GM18517 (cell line): ENCODE measurements at regions not wholly inside any gene's neighbourhood (a gene's known extent, or its start where the extent isn't known, plus 50 kb on each side); places are given as distances from the start of the nearest gene placed in this dataset.

ENCODE experiments used
- ATAC-seq: cut with Tn5 transposase; IDR thresholded peaks from one replicate; pipeline ENCODE4 v1.9.1; 2021; ENCODE audit warnings: mild to moderate bottlenecking, moderate library complexity; ENCODE audit not compliant: unreplicated experiment

DNA sequence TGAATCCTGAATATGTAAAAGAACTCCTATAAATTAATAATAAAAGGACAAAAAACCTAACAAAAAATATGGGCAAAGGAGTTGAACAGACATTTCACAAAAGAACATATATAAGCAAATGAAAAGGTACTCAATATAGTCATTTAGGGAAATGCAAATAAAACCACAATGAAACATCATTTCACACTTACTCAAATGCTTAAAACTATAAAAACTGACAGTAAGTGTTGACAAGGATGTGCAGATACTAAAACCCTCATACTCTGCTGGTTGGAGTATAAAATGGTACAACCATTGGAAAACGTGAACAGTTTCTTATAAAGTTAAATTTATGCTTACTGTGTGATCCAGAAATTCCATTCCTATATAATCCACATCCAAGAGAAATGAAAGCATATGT is 247.1 kb downstream of the GXYLT1 start:
- ATAC-seq: no peak

GRCh38 chr12:41893491-41893890 is 251.2 kb downstream of the GXYLT1 start:
- ATAC-seq: no peak

GRCh38 chr12:41892302-41892701 is 252.4 kb downstream of the GXYLT1 start:
- ATAC-seq: no peak

DNA sequence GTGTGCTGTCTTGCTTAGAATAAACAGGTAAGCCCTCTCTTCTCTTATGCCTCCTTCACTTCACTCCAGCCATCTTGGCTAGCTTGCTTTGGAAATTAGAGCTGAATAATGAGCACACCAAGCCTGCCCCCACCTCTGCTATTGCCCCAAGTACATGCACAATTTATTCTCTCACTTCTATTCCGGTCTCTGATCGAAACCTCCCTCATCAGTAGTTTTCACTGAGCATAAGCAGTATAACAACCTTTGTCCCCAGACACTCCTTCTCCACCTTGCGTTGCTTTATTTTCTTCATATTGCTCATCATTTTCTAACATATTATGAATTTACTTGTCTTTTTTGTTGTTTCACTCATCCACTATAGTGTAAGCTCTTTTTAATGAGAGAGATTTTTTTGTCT is 253.4 kb downstream of the GXYLT1 start:
- ATAC-seq: no peak

DNA sequence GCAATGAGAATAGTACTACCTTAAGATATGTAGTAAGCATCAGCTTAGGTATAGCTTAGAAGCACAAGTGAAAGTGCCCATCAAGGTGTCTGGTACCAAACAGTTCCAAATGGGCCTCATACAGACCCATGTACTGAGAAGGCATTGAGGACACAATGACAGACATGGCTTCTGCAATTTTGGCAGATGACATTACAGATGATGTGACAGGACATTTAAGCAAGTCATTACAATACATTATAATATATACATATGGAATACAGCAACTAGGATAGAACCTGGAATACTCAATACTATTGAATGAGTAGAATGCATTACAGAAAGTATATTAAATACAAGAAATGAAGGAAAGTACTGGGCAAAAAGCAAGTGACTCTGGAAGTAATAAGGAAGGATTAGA is 256.4 kb downstream of the GXYLT1 start:
- ATAC-seq: no peak

DNA sequence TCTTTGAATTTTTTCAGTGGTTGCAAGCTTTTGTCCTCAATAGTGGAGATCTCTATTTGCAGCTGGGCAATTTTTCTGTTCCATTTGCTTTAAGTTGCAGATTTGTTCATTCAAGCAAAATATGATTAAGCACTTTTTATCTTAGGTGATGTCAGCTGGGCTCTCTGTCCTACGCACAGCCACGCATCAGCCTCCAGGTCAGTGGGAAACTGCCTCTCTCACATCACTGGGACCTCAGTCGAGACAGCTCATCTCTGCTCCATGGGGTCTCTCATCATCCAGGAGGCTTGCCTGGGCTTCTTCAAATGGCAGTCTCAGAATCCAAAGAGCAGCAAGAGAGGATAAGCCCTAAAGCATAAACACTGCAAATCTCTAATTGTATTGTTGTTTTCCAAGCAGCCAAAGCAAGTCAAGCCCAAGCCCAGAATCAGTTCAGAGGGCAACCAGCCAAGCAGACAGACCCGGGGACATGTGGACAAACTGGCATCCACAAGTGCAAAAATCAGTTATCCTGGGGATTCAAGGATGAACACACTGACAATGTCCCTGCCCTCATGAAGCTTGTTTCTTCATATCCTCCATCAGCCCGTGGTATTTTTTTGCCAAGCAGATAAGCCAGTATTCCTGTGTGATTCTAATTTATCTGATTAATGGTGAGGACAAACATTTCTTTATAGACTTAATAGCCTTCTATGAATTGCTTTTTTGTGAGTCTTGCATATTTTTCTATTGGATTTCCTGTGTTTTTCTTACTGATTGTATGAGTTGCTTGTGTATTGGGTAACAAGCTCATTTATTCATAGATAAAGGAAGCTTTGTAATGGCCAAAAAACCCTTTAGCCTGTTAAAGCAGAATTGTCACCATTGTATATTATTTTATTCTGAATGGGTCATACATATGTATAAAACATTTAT is 262.5 kb downstream of the GXYLT1 start:
- ATAC-seq: no peak

GRCh38 chr12:41869432-41869831 is 275.2 kb downstream of the GXYLT1 start:
- no peak for ATAC-seq

- ATAC-seq: no peak
These were observed 277.7 kb downstream of the GXYLT1 start for GRCh38 chr12:41866878-41867430.

DNA sequence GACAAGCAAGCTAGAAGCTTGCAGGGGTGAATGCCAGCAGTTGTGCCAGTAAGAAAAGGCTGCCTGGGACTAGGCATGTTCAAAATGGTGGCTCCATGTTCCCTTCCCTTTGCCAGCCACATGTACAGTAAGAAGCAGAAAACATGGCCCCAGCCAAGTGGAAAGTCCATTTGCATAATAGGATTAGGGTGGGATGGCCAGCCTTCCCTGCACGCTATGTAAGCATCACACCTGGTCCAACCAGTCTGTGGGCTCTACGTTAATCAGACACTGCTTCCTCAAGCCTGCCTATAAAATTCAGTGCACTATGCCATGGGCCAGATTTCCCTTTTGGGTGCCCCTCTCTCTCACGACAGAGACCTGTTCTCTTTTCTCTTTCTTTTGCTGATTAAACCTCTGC is 288.4 kb downstream of the GXYLT1 start:
- no peak for ATAC-seq

- no peak for ATAC-seq
These were observed 294.6 kb downstream of the GXYLT1 start for GRCh38 chr12:41850046-41850445.

- no peak for ATAC-seq
These were observed 298.0 kb downstream of the GXYLT1 start for GRCh38 chr12:41846718-41847117.

DNA sequence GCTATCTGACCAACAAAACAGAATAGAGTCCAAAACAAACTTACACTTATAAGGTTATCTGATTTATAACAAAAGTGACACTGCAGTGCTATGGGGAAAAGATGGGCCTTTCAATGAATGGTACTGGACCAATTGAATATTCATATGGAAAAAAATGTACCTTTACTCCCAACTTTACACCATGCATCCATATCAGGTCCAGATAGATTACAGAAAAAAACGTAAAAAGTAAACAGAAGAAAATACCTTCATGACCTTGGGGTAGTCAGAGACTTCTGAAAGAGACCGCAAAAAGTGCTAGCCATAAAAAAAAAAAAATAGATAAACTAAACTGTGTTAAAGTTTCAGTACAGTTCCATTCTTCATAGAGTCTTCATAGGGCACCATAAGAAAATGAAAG is 308.3 kb downstream of the GXYLT1 start:
- no peak for ATAC-seq

- ATAC-seq: no peak
These were observed 309.1 kb downstream of the GXYLT1 start for GRCh38 chr12:41835556-41835955.

- ATAC-seq: no peak
These were observed 324.7 kb downstream of the GXYLT1 start for GRCh38 chr12:41819948-41820347.

GRCh38 chr12:41804026-41804425 is 340.6 kb downstream of the GXYLT1 start:
- ATAC-seq: no peak

- no peak for ATAC-seq
These were observed 341.9 kb downstream of the GXYLT1 start for GRCh38 chr12:41802803-41803202.

GRCh38 chr12:41801261-41801660 is 343.4 kb downstream of the GXYLT1 start:
- no peak for ATAC-seq

- no peak for ATAC-seq
These were observed 345.0 kb downstream of the GXYLT1 start for GRCh38 chr12:41799671-41800070.

- ATAC-seq: no peak
These were observed 348.8 kb downstream of the GXYLT1 start for GRCh38 chr12:41795910-41796309.

DNA sequence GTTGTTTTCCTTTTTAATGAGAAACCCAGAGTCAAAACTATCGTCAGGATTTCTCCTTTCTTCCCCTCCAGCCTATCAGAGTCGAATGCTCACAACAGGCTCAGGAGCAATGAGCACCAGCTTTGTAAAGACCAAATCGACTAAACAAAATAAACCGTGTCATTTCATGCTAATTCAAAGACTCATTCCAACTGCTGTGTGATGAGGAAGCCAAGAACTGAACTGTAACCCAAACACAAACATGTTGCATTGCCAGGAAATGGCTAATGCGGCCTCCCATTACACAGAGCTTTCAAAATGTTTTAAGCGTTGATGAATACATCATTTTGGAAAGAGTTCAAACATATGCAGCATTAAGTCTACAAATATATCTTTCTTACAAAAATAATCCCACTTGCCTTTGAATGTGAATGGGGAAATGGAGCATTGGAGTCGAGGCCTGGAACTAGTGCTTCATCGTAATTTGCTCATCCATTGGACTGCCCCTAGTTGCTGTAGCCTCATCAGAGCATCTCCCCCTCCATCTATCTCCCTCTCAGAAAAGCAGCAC is 349.5 kb downstream of the GXYLT1 start:
- ATAC-seq: no peak

DNA sequence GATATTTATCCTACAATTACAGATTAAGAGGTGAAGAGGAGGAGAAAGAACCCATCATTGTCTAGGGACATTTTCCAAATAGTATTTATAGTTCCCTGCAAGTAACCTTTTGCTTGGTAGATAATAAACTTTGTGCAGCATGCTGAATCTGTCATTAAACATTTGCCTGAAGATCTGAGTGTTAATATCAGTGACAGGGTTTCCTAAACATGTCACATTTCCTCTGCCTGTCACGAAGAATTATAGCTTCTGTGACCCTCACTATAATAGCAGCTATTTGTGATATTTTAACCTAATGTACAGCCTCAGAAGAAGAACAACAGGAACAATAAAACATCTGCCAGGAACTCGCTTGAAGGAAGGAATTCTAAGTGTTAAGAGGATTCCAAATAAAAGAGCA is 350.3 kb downstream of the GXYLT1 start:
- ATAC-seq: no peak

DNA sequence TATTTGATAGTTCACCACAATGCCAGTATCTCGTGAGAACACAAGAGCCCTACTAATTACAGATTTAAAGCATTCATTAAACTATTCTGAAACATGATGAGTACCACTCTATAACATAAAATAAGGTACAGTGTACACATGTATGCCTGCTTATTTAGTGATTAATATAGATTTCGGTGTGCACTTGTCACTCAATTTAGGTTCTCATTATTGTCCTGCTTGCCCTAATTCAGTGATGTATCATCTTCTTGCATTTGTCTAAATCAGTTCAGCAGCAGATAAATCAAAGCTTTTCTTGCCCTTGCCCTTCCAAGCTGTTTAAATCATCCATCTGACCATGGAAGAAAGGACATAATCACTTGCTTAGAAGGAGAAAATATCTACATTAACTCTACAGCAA is 359.7 kb downstream of the GXYLT1 start:
- no peak for ATAC-seq
